CD4-positive, alpha-beta T cell treated with Interleukin-2 at 100 ng/mL for 4 hours (primary cell): ENCODE measurements at regions not wholly inside any gene's neighbourhood (a gene's known extent, or its start where the extent isn't known, plus 50 kb on each side); places are given as distances from the start of the nearest gene placed in this dataset.

Experiments used
- DNase-seq: peaks from one replicate; pipeline ENCODE4 v3.0.0-alpha.2; 2020; ENCODE audit warnings: low spot score

- DNase-seq: no peak
Measured at GRCh38 chrX:30950391-30950790, 61.3 kb upstream of the TAB3 start.

GRCh38 chrX:30949554-30949953 lies 60.5 kb upstream of the TAB3 start:
- no peak for DNase-seq

DNA sequence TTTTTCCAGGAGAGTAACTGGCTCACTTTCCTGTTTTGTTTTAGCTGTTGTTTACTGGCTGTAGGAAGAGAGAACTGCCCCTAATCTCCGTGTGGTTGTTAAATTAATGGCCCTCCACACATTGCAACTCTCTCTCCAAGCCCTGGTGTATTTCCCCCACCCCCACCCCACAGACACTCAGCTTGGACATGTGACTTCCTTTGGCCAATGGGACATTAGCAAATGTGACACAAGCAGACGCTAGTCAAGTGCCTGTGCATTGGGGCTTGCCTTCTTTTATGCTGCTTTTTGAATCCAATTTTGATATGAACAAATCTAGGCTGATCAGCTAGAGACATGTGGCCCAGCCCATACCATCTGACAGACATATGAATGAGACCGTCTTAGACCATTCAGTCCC lies 59.6 kb upstream of the TAB3 start:
- no peak for DNase-seq

GRCh38 chrX:30948051-30948450 lies 59.0 kb upstream of the TAB3 start:
- DNase-seq: no peak

DNA sequence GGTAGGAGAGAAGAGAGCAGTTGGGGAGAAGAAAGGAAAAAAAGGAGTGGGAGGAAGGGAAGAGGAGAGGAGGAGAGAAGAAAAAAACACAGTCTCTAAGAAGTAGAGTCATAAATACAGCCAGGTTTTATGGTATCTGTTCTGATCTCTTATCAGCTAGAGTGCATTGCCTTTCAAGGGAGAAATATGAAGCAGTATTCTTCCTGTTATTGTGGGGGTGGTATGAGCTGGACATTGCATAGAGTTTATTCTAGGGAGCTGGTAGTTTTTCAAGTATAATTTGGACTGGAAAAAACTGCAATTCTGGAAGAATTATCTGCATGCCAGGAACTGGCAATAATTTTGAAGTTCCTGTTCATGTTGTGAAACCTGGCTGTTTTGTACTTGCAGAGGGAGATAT lies 54.9 kb upstream of the TAB3 start:
- DNase-seq: no peak

DNA sequence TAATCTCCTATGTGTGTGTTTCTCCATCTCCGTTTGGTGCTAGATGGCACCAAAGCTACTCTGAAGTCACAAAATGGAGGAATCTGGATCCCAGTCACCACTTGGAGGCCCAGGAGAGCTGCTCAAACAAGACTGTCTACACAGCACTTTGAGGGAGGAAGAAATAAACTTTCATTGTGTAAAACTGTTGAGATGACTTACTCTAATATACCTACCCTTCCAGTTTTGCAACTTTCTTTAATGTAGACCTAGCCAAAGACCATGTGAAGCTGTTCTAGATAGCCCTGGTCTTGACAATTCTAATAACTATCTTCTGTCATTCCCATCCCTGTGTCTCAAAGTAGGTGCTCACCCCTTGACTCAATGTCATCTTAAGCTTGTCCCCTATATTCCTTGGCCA lies 52.8 kb upstream of the TAB3 start:
- DNase-seq: no peak

DNA sequence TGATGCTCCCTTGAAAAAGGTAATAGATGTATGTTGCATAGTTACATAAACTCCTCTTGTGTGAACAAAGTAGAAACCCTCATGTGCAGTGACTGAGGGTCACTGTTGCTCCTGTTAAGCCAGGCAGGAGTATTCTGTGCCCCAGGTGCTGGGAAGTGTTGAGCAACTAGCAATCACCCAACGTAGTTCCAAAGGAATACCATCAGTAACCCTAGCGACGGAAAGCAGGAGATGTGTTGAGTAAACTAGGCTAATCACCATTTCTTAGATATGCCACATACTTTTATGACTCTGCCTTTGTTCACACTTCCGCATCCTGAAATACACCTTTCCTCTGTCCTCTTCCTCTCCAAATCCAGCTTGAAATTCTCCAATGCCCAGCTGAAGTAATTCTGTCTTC lies 50.9 kb upstream of the TAB3 start:
- DNase-seq: no peak
